ENCODE measurements at regions not wholly inside any gene's neighbourhood (a gene's known extent, or its start where the extent isn't known, plus 50 kb on each side); places are given as distances from the start of the nearest gene placed in this dataset.

DNA sequence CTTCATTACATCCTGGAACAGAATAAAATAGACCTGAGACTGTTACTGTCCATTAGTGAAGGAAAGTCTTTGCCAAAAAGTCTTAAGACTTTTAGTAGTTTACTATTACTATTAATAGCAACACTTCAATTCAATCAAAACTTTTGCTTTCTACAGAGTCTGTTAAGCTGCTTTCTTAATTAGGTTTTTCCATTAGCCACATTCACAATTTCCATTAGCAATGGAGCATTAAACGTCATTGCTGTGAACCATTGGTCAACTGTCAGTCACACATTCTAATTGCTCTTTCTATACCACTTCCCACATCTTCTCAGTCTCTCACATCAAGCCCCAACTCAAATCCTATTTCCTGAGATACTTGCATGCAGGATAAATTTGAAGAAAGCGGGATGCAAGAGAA is 736.6 kb upstream of the SORCS1 start:
- TF ChIP-seq, protein P1, sequence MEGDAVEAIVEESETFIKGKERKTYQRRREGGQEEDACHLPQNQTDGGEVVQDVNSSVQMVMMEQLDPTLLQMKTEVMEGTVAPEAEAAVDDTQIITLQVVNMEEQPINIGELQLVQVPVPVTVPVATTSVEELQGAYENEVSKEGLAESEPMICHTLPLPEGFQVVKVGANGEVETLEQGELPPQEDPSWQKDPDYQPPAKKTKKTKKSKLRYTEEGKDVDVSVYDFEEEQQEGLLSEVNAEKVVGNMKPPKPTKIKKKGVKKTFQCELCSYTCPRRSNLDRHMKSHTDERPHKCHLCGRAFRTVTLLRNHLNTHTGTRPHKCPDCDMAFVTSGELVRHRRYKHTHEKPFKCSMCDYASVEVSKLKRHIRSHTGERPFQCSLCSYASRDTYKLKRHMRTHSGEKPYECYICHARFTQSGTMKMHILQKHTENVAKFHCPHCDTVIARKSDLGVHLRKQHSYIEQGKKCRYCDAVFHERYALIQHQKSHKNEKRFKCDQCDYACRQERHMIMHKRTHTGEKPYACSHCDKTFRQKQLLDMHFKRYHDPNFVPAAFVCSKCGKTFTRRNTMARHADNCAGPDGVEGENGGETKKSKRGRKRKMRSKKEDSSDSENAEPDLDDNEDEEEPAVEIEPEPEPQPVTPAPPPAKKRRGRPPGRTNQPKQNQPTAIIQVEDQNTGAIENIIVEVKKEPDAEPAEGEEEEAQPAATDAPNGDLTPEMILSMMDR (IDR thresholded peaks at IDR 0.05; ENCODE audit: poor library complexity, severe bottlenecking) = no peak
- TF ChIP-seq EP300 (conservative IDR thresholded peaks at IDR 0.05; ENCODE audit: poor library complexity, severe bottlenecking) (no peak), EZH2 (IDR thresholded peaks at IDR 0.05; ENCODE audit: borderline replicate concordance, insufficient read depth, low read length, poor library complexity, severe bottlenecking) (no peak), POLR2AphosphoS5 (IDR thresholded peaks at IDR 0.05) (no peak)
